Right kidney (tissue), 1 donor: ENCODE measurements at regions not wholly inside any gene's neighbourhood (a gene's known extent, or its start where the extent isn't known, plus 50 kb on each side); places are given as distances from the start of the nearest gene placed in this dataset.
"Not testable (repeated sequence)": the region's sequence is repeated elsewhere in the genome, so short reads cannot be mapped to it uniquely, and the experiment has no call there.

Source experiments
- DNase-seq: peaks from one replicate; pipeline ENCODE4 v3.0.0-alpha.2; 2016

- not testable (repeated sequence) for DNase-seq
Observed at GRCh38 chr5:62233083-62234046, 72.6 kb upstream of the KIF2A start.

GRCh38 chr5:62236593-62236992 is 69.4 kb upstream of the KIF2A start:
- DNase-seq: not testable (repeated sequence)

DNA sequence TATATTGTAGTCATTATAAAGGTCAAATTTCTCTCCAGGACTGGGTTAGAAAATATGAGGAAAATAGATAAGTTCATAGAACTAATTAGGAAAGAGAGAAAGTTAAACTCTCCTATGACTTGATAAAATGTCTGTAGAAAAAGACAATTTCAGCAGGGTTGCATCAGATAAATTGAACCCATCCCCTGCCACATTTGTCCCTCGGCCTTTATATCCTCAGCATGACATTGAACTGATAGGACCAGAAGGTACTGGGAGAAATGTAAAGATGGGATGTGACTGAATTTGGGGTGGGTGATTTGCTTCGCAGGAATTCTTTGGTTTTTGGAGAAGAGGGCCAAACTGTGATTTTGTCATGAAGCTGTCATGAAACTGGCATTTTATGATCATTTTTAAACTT is 68.1 kb upstream of the KIF2A start:
- not testable (repeated sequence) for DNase-seq

GRCh38 chr5:62238584-62238983 is 67.4 kb upstream of the KIF2A start:
- DNase-seq: not testable (repeated sequence)

GRCh38 chr5:62240494-62240893 is 65.5 kb upstream of the KIF2A start:
- not testable (repeated sequence) for DNase-seq

GRCh38 chr5:62242000-62242399 is 64.0 kb upstream of the KIF2A start:
- DNase-seq: not testable (repeated sequence)

GRCh38 chr5:62243046-62243445 is 63.0 kb upstream of the KIF2A start:
- DNase-seq: not testable (repeated sequence)

DNA sequence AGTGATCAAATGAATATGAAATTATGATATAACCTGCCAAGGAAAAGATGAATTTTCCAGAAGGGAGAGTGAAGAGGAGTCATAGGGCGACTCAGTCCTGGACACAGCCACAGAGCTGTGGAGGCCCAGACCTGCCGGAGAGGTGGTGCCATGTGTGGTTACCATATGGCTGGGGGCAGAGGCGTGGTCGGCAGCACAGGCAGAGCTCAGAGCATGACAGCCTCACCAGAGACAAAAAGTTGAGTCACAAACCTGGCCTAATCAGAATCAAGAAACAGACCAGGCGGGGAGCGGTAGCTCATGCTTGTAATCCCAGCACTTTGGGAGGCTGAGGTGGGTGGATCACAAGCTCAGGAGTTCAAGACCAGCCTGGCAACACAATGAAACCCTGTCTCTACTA is 57.8 kb upstream of the KIF2A start:
- not testable (repeated sequence) for DNase-seq

DNA sequence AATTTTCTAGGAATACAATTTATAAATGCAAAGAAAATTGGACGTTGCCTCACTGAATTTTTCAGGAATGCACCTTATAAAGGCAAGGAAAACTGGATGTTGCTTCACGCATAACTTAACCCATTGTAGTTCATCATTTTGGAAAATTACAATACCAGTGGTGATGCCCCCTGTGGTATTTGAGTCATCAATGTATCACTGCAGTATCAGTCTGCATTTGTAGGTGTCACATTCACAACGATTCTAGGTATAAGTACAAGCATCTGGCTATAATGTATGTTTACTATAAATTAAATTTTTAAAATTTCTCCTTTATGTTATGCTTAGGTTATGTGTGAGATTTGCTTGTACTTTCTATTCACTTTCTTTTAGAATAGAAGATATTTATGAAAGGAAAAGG is 55.9 kb upstream of the KIF2A start:
- DNase-seq: not testable (repeated sequence)

DNA sequence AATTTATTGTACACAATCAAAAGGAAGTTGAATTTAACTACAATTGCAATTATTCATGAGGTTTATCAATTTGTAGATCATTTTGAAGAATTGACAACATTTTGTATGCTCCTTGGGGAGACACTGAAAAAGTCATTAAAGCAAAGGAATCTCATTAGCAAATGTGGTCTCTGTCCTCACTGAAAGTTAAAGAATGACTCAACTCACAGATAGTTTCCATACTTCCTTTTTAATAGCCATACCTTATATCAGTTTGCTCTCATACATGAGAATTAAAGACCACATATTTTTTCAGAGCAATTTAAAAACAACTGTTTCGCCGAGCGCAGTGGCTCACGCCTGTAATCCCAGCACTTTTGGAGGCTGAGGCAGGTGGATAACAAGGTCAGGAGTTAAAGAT is 55.1 kb upstream of the KIF2A start:
- not testable (repeated sequence) for DNase-seq

DNA sequence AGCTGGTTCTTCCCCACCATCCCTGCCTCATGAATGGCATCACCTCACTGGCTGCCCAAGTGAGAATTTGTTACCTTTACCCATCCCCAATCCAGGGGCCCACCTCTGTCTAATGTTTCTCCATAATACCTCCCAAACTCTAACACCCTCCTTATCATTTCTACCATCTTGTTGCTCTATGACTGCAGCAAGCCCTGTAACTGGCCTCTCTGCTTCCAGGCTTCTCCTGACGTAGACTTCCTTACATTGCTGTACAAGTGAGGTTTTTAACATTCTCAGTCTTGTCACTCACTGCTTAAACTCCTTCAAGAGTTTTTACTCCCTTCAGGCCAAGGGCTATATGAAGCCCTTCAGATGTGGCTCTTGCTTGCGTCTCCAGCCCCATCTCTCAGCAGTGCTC is 53.5 kb upstream of the KIF2A start:
- not testable (repeated sequence) for DNase-seq

- not testable (repeated sequence) for DNase-seq
Observed at GRCh38 chr5:62255551-62255950, 50.5 kb upstream of the KIF2A start.

GRCh38 chr5:62256161-62257019 is 49.6 kb upstream of the KIF2A start:
- DNase-seq: peak; percentile 56
